HEK293 (cell line): ENCODE measurements at regions not wholly inside any gene's neighbourhood (a gene's known extent, or its start where the extent isn't known, plus 50 kb on each side); places are given as distances from the start of the nearest gene placed in this dataset.

Experiments used
- CTCF ChIA-PET: fragments of 350-600 bp; formaldehyde crosslinking; extraction: SDS; loops from one replicate; lab custom pipeline; 2021; ENCODE audit warnings: antibody characterized with exemption; lab: Yijun Ruan, JAX
- POLR2A ChIA-PET: fragments of 300-600 bp; formaldehyde crosslinking; extraction: SDS; loops from one replicate; lab custom pipeline; 2020; ENCODE audit warnings: antibody characterized with exemption, inconsistent platforms; lab: Yijun Ruan, JAX
- H3K27ac ChIP-seq: fragments of 200-500 bp; sonication (Bioruptor generic); 2 replicates; pipeline ENCODE4 v1.5.1; 2014; ENCODE audit warnings: low read depth, low read length, control low read depth, inconsistent platforms; ENCODE audit errors: extremely low read depth
- H3K36me3 ChIP-seq, 2 experiments: fragments of 200-500 bp in 1 of 2; sonication (Bioruptor generic) in 1 of 2; 1 replicate in 1 of 2; 2 replicates in 1 of 2; pipeline ENCODE4 v1.5.1; 2014 to 2017; ENCODE audit warnings: inconsistent platforms in 2 of 2, low read length in 2 of 2; ENCODE audit not compliant: control insufficient read depth in 2 of 2, insufficient read depth in 1 of 2
- H3K4me1 ChIP-seq: fragments of 200-500 bp; sonication (Bioruptor generic); 2 replicates; pipeline ENCODE4 v1.5.1; 2014; ENCODE audit warnings: mild to moderate bottlenecking, low read length, inconsistent platforms; ENCODE audit not compliant: control insufficient read depth, insufficient read depth
- H3K4me3 ChIP-seq: 2 replicates; pipeline ENCODE4 v1.5.1; 2011; ENCODE audit warnings: low read depth, mild to moderate bottlenecking, control low read depth, low read length, moderate library complexity
- H3K9me3 ChIP-seq: fragments of 200-500 bp; sonication (Bioruptor generic); 2 replicates; pipeline ENCODE4 v1.5.1; 2014; ENCODE audit warnings: low read depth, low read length, inconsistent platforms; ENCODE audit not compliant: control insufficient read depth, insufficient read depth
- KLF16 ChIP-seq: fragments of 450-650 bp; formaldehyde crosslinking; IDR thresholded peaks from 2 replicates; pipeline ENCODE4 v1.5.1; 2017; ENCODE audit warnings: missing biosample characterization, missing genetic modification characterization
- ZBTB1 ChIP-seq: fragments of 450-650 bp; formaldehyde crosslinking; IDR thresholded peaks from 2 replicates; pipeline ENCODE4 v1.5.1; 2016; ENCODE audit warnings: missing biosample characterization, missing genetic modification characterization
- ZFP69B ChIP-seq: fragments of 450-650 bp; formaldehyde crosslinking; IDR thresholded peaks from 2 replicates; pipeline ENCODE4 v1.5.1; 2016; ENCODE audit warnings: missing biosample characterization, missing genetic modification characterization
- ZIC2 ChIP-seq: fragments of 450-650 bp; formaldehyde crosslinking; IDR thresholded peaks from 2 replicates; pipeline ENCODE4 v1.5.1; 2016; ENCODE audit warnings: missing biosample characterization, missing genetic modification characterization
- ZNF155 ChIP-seq: fragments of 450-650 bp; formaldehyde crosslinking; IDR thresholded peaks from 2 replicates; pipeline ENCODE4 v1.5.1; 2016; ENCODE audit warnings: missing biosample characterization, missing genetic modification characterization
- ZNF239 ChIP-seq: fragments of 450-650 bp; formaldehyde crosslinking; IDR thresholded peaks from 2 replicates; pipeline ENCODE4 v1.5.1; 2016; ENCODE audit warnings: missing biosample characterization, missing genetic modification characterization
- ZNF521 ChIP-seq: fragments of 450-650 bp; formaldehyde crosslinking; IDR thresholded peaks from 2 replicates; pipeline ENCODE4 v1.5.1; 2017; ENCODE audit warnings: missing biosample characterization, mild to moderate bottlenecking, missing genetic modification characterization
- ZNF596 ChIP-seq: fragments of 450-650 bp; IDR thresholded peaks from 2 replicates; pipeline ENCODE4 v1.5.0; 2018; ENCODE audit warnings: missing biosample characterization, mild to moderate bottlenecking, missing genetic modification characterization, moderate library complexity
- ZNF660 ChIP-seq: fragments of 450-650 bp; IDR thresholded peaks from 2 replicates; pipeline ENCODE4 v1.5.1; 2018; ENCODE audit warnings: missing biosample characterization, mild to moderate bottlenecking, missing genetic modification characterization
- ZNF670 ChIP-seq: fragments of 450-650 bp; formaldehyde crosslinking; IDR thresholded peaks from 2 replicates; pipeline ENCODE4 v1.5.1; 2016; ENCODE audit warnings: missing biosample characterization, missing genetic modification characterization, low read depth
- ZNF777 ChIP-seq: fragments of 450-650 bp; formaldehyde crosslinking; IDR thresholded peaks from 2 replicates; pipeline ENCODE4 v1.5.1; 2017; ENCODE audit warnings: missing biosample characterization, missing genetic modification characterization, borderline replicate concordance
- TF ChIP-seq, protein P1 (sequence below): fragments of 450-650 bp; formaldehyde crosslinking; IDR thresholded peaks from 2 replicates; pipeline ENCODE4 v1.5.1; 2017; ENCODE audit warnings: missing biosample characterization, missing genetic modification characterization
- TF ChIP-seq, protein P2 (sequence below): fragments of 450-650 bp; formaldehyde crosslinking; IDR thresholded peaks from 2 replicates; pipeline ENCODE4 v1.5.1; 2017; ENCODE audit warnings: missing biosample characterization, missing genetic modification characterization
- TF ChIP-seq, protein P3 (sequence below): fragments of 450-650 bp; IDR thresholded peaks from 2 replicates; pipeline ENCODE4 v1.5.1; 2018; ENCODE audit warnings: missing biosample characterization, missing genetic modification characterization
- TF ChIP-seq, protein P4 (sequence below): fragments of 450-650 bp; formaldehyde crosslinking; IDR thresholded peaks from 2 replicates; pipeline ENCODE4 v1.5.0; 2017; ENCODE audit warnings: missing biosample characterization, missing genetic modification characterization, borderline replicate concordance
- TF ChIP-seq, protein P5 (sequence below): fragments of 450-650 bp; formaldehyde crosslinking; IDR thresholded peaks from 2 replicates; pipeline ENCODE4 v1.5.1; 2016; ENCODE audit warnings: missing biosample characterization, missing genetic modification characterization, borderline replicate concordance

DNA sequence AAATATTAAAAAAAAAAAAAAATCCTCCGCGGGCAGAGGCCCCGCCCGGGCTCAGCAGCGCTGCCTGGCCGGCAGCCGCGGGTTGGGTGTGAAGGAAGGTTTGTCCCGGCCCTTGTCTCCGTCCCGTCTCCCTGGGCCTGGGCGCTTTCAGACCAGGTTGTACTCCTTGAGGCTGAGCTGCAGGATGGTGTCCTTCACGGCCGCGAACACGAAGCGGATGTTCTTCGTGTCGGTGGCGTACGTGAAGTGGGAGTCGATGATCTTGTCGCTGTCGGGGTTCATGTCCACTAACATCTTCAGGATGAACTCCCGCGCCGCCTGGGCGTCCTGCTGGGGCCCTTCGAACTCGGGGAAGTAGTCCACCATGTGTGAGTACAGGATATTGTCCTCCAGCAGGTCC, 123.7 kb upstream of the KCTD7 start:
- Histone ChIP-seq H3K9me3 (no peaks in the 10 kb centered on the region), H3K4me1 (no peaks in the 10 kb centered on the region), H3K4me3 (no peak overlapping the region), H3K27ac (no peak overlapping the region), H3K36me3 (no peaks in the 10 kb centered on the region)
- ChIA-PET POLR2A (interaction anchor here (1.6 kb wide), 1 partner anchor 12 kb away, joined by 5 read pairs; no protein-coding TSS in a partner anchor), CTCF (no interaction called here)
- TF ChIP-seq, protein P1, sequence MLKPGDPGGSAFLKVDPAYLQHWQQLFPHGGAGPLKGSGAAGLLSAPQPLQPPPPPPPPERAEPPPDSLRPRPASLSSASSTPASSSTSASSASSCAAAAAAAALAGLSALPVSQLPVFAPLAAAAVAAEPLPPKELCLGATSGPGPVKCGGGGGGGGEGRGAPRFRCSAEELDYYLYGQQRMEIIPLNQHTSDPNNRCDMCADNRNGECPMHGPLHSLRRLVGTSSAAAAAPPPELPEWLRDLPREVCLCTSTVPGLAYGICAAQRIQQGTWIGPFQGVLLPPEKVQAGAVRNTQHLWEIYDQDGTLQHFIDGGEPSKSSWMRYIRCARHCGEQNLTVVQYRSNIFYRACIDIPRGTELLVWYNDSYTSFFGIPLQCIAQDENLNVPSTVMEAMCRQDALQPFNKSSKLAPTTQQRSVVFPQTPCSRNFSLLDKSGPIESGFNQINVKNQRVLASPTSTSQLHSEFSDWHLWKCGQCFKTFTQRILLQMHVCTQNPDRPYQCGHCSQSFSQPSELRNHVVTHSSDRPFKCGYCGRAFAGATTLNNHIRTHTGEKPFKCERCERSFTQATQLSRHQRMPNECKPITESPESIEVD (tag by site-specific recombination) = no peak
- TF ChIP-seq, protein P2, sequence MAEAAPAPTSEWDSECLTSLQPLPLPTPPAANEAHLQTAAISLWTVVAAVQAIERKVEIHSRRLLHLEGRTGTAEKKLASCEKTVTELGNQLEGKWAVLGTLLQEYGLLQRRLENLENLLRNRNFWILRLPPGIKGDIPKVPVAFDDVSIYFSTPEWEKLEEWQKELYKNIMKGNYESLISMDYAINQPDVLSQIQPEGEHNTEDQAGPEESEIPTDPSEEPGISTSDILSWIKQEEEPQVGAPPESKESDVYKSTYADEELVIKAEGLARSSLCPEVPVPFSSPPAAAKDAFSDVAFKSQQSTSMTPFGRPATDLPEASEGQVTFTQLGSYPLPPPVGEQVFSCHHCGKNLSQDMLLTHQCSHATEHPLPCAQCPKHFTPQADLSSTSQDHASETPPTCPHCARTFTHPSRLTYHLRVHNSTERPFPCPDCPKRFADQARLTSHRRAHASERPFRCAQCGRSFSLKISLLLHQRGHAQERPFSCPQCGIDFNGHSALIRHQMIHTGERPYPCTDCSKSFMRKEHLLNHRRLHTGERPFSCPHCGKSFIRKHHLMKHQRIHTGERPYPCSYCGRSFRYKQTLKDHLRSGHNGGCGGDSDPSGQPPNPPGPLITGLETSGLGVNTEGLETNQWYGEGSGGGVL (tag by site-specific recombination) = no peak
- TF ChIP-seq KLF16 = no peak
- TF ChIP-seq ZNF670 = no peak
- no peak for TF ChIP-seq ZFP69B
- no peak for TF ChIP-seq ZNF239 (tag by site-specific recombination)
- TF ChIP-seq, protein P3, sequence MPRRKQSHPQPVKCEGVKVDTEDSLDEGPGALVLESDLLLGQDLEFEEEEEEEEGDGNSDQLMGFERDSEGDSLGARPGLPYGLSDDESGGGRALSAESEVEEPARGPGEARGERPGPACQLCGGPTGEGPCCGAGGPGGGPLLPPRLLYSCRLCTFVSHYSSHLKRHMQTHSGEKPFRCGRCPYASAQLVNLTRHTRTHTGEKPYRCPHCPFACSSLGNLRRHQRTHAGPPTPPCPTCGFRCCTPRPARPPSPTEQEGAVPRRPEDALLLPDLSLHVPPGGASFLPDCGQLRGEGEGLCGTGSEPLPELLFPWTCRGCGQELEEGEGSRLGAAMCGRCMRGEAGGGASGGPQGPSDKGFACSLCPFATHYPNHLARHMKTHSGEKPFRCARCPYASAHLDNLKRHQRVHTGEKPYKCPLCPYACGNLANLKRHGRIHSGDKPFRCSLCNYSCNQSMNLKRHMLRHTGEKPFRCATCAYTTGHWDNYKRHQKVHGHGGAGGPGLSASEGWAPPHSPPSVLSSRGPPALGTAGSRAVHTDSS = no peak
- TF ChIP-seq ZNF155 = no peak
- TF ChIP-seq ZNF521 (tag by site-specific recombination) = no peak
- TF ChIP-seq ZNF596 (tag by site-specific recombination) = no peak
- TF ChIP-seq, protein P4, sequence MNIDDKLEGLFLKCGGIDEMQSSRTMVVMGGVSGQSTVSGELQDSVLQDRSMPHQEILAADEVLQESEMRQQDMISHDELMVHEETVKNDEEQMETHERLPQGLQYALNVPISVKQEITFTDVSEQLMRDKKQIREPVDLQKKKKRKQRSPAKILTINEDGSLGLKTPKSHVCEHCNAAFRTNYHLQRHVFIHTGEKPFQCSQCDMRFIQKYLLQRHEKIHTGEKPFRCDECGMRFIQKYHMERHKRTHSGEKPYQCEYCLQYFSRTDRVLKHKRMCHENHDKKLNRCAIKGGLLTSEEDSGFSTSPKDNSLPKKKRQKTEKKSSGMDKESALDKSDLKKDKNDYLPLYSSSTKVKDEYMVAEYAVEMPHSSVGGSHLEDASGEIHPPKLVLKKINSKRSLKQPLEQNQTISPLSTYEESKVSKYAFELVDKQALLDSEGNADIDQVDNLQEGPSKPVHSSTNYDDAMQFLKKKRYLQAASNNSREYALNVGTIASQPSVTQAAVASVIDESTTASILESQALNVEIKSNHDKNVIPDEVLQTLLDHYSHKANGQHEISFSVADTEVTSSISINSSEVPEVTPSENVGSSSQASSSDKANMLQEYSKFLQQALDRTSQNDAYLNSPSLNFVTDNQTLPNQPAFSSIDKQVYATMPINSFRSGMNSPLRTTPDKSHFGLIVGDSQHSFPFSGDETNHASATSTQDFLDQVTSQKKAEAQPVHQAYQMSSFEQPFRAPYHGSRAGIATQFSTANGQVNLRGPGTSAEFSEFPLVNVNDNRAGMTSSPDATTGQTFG (tag by site-specific recombination) = no peak
- no peak for TF ChIP-seq ZNF777 (tag by site-specific recombination)
- no peak for TF ChIP-seq ZBTB1 (tag by site-specific recombination)
- TF ChIP-seq, protein P5, sequence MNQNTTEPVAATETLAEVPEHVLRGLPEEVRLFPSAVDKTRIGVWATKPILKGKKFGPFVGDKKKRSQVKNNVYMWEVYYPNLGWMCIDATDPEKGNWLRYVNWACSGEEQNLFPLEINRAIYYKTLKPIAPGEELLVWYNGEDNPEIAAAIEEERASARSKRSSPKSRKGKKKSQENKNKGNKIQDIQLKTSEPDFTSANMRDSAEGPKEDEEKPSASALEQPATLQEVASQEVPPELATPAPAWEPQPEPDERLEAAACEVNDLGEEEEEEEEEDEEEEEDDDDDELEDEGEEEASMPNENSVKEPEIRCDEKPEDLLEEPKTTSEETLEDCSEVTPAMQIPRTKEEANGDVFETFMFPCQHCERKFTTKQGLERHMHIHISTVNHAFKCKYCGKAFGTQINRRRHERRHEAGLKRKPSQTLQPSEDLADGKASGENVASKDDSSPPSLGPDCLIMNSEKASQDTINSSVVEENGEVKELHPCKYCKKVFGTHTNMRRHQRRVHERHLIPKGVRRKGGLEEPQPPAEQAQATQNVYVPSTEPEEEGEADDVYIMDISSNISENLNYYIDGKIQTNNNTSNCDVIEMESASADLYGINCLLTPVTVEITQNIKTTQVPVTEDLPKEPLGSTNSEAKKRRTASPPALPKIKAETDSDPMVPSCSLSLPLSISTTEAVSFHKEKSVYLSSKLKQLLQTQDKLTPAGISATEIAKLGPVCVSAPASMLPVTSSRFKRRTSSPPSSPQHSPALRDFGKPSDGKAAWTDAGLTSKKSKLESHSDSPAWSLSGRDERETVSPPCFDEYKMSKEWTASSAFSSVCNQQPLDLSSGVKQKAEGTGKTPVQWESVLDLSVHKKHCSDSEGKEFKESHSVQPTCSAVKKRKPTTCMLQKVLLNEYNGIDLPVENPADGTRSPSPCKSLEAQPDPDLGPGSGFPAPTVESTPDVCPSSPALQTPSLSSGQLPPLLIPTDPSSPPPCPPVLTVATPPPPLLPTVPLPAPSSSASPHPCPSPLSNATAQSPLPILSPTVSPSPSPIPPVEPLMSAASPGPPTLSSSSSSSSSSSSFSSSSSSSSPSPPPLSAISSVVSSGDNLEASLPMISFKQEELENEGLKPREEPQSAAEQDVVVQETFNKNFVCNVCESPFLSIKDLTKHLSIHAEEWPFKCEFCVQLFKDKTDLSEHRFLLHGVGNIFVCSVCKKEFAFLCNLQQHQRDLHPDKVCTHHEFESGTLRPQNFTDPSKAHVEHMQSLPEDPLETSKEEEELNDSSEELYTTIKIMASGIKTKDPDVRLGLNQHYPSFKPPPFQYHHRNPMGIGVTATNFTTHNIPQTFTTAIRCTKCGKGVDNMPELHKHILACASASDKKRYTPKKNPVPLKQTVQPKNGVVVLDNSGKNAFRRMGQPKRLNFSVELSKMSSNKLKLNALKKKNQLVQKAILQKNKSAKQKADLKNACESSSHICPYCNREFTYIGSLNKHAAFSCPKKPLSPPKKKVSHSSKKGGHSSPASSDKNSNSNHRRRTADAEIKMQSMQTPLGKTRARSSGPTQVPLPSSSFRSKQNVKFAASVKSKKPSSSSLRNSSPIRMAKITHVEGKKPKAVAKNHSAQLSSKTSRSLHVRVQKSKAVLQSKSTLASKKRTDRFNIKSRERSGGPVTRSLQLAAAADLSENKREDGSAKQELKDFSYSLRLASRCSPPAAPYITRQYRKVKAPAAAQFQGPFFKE (tag by site-specific recombination) = no peak
- TF ChIP-seq ZIC2 (tag by site-specific recombination) = no peak
- no peak for TF ChIP-seq ZNF660 (tag by site-specific recombination)
